ENCODE measurements at regions not wholly inside any gene's neighbourhood (a gene's known extent, or its start where the extent isn't known, plus 50 kb on each side); places are given as distances from the start of the nearest gene placed in this dataset.
"Not testable (repeated sequence)": the region's sequence is repeated elsewhere in the genome, so short reads cannot be mapped to it uniquely, and the experiment has no call there.

DNA sequence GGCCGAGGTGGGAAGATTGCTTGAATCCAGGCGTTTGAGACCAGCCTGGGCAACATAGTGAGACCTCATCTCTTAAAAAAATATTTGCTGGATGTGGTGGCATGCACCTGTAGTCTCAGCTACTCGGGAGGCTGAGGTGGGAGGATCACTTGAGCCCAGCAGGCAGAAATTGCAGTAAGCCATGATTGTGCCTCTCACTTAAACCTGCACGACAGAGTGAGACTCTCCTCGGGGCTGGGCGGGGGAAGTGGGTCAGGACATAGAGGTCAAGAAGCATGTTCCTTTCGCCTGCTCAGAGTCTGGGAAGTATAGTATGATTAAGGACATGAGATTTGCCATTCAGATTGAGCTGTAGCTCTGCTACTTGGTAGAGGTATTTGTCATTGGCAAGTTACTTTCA is 52.3 kb downstream of the SEPTIN7 start:
- not testable (repeated sequence) for DNase-seq (ENCODE audit: low read depth)

DNA sequence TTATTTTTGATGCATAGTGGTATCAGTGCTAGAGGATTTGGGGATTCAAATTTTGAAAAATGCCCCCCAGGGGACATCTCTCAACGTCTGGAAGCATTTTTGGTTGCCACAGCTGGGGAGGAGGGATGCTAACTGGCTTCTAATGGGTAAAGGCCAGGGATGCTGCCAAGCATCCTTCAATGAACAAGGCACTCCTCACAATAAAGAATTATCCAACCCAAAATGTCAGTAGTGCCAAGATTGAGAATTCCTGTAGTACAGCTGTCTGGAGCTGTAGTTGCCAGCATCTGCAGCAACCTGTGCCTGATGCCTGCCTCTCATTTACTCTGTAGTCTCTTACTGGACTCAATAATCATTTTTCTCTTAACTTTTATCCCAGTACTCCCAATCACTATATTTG is 53.5 kb downstream of the SEPTIN7 start:
- no peak for DNase-seq (ENCODE audit: low read depth)

DNA sequence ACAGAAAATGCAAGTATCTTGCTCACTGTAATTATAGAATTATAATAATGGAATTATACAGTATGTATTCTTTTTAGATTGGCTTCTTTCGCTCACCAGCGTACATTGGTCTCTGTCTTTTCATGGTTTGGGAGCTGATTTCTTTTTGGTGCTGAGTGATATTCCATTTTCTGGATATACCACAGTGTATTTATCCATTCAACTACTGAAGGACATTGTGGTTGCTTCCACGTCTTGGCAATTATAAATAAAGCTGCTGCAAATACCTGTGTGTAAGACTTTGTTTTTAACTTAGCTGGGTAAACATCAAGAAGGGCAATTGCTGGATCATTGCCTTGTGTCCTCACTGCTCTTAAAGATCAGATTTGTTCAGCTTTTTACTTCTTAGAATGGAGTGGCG is 55.3 kb downstream of the SEPTIN7 start:
- DNase-seq (ENCODE audit: low read depth), result no peak

DNA sequence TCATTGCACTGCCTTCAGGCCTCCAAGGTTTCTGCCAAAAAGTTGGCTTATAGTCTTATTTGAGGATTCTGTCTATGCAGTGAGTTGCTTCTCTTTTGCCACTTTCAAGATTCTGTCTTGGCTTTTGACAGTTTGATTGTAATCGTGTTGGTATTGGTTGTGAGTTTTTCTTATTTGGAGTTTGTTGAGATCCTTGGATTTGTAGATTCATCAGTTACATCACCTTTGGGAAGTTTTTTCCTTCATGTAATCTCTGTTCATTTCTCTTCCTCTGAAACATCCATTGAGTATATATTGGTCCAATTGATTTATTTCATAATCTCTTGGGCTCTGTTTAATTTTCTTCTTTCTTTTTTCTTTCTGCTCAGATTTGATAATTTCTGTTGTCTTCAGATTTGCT is 59.8 kb downstream of the SEPTIN7 start:
- DNase-seq (ENCODE audit: low read depth), result no peak

DNA sequence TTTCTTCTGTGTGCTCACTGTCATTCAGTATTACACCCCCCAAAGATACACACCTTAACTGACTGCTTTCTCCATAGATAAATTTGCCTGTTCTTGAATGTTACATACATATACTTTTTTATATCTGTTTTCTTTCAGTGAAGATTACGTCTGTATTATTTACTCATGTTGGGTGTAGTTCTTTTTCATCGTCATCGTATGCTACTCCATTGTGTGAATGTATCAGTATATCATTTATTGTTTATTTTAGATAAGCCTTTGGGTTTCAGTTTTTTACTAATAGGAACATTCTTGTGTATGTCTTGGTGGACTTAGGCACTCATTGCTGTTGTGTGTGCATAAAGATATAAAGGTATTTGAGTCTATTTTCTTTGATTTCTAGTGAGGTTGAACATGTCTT is 64.4 kb downstream of the SEPTIN7 start:
- no peak for DNase-seq (ENCODE audit: low read depth)

GRCh38 chr7:35866186-35866585 is 65.3 kb downstream of the SEPTIN7 start:
- DNase-seq (ENCODE audit: low read depth), result no peak

DNA sequence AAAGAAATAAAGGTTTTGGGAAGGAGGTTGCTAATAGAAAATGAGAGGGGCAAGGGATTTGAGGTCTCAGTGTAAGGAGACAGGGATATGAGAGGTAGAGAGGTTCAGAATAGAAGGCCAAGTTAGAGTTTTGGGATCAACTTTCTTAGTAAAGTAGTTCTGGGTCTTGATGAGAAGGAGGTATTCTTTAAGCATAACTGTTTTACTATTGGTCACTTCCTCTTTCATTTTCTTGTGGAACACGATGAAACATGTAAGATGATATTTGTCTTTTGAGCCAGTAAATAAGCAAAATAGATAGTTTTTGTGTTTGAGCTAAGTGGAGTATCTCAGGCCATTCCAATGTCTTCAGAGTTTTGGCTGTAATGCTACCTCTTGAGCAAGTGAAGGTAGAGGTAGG is 68.3 kb downstream of the SEPTIN7 start:
- DNase-seq (ENCODE audit: low read depth), result peak; percentile 24

GRCh38 chr7:35869810-35870209 is 69.0 kb downstream of the SEPTIN7 start:
- DNase-seq (ENCODE audit: low read depth), result peak; percentile 92

GRCh38 chr7:35871856-35872255 is 71.0 kb downstream of the SEPTIN7 start:
- DNase-seq (ENCODE audit: low read depth), result peak; percentile 21

DNA sequence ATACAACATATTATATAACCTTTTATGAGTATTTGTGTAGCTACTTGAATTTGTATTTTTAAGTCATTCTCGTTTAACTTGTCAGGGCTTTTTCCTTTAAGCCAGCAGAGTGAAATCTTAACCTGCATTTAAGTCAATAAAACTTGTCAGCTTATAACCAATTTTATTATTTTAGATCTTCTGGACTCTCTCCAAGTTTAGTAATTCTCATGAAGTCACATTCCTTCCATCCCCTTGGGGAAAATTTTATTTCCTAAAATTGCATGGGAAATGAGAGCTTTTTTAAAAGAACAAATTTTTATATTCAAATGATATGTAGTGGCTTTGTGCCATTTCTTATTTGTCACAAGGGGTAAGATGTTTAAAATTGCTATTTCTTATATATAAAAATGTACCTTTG is 74.0 kb downstream of the SEPTIN7 start:
- DNase-seq (ENCODE audit: low read depth), result peak; percentile 37

DNA sequence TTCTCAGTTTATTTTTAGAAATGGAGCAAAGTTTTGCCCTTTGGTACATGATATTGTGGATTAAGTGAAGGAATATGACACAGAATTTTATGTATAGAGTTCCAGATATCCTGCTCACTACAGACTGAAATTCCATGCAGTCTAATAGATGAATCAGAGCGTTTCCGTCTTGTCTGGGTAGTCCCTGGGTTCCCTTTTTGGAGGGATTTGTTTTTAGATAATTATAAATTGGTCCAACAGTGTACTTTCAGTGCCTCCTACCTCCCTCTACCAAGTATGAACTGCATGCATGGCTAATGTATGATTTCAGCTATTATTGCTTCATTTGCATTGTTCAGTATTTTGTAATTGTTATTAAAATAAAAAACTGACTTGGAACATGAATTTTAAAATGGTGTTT is 74.4 kb downstream of the SEPTIN7 start:
- peak; percentile 68 for DNase-seq (ENCODE audit: low read depth)

GRCh38 chr7:35878351-35878750 is 77.5 kb downstream of the SEPTIN7 start:
- DNase-seq (ENCODE audit: low read depth), result peak; percentile 65

GRCh38 chr7:35887430-35887829 is 86.6 kb downstream of the SEPTIN7 start:
- DNase-seq (ENCODE audit: low read depth), result not testable (repeated sequence)

- DNase-seq (ENCODE audit: low read depth), result no peak
Measured at GRCh38 chr7:35889001-35889400, 88.1 kb downstream of the SEPTIN7 start.

GRCh38 chr7:35889870-35890269 is 89.0 kb downstream of the SEPTIN7 start:
- DNase-seq (ENCODE audit: low read depth), result no peak

GRCh38 chr7:35891004-35891830 is 90.4 kb downstream of the SEPTIN7 start:
- DNase-seq (ENCODE audit: low read depth), result no peak

- no peak for DNase-seq (ENCODE audit: low read depth)
Measured at GRCh38 chr7:35893649-35894048, 92.8 kb downstream of the SEPTIN7 start.

DNA sequence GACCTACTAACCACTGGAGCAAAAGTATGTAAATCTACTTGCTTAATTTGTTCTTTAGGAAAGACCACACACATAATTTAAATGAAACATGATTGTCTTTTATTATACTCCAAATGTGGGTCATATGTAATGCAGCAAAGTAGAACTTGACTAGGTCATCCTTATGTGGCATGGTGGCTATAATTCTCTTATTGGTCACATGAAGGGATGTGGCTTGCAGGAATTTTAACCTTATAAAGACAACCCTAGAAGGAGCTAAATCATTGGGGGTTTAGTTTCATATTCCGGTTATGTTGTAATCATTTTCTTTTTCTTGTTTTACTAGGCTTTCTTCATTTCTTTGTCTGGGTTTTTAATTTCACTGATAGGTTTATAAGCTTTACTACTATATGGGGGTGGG is 93.9 kb downstream of the SEPTIN7 start:
- peak; percentile 35 for DNase-seq (ENCODE audit: low read depth)

DNA sequence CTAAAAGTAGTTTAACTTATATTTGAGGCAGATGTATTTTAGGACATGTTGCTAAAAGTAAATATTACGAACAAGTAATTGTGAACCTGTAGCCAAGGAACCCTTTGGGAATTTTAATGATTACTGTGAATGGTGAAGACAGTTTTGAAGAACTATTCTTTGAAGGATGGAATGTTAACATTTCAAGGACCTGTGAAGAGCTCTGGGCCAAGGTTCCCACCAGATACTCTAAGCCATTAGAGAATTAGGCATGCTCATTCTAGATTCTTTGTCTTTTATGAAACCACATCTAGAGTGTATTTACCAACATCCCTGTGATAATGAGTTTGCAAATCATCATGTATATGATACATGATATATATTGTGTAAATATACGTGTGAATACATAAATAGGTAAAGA is 99.8 kb downstream of the SEPTIN7 start:
- DNase-seq (ENCODE audit: low read depth), result no peak

GRCh38 chr7:35905555-35905954 is 104.7 kb downstream of the SEPTIN7 start:
- peak; percentile 14 for DNase-seq (ENCODE audit: low read depth)

DNA sequence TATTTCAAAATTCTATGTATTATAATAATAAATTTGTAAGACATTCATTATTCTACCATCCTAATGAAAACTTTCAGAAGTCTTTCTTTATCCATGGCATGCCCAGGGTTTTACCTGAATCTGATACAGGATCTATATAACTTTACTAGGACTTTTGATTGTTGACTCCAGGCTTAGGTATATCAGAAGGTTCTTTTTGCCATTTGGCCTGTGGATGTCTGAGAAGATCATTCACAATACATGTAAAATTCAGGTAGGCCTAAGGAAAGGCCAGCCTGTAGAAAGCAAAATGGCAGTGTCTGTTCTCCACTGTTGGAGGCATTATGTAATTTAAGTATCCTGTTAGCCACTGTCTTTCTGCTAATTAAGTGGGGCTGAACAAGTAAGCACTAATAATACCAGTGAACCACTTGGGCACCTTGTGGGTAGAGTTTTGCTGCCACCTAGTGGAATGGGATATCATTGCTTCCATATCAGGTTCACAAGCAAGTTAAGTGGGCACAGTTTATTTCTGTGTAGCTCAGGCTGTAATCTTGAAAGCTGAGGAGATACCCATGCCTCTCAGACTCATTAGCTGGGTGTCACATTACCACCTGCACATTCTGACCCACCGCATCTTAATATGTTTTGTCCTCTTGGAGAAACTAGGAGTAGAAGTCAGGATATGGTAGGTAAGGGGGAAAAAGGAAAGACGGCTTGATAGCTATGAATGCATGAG is 105.5 kb downstream of the SEPTIN7 start:
- DNase-seq (ENCODE audit: low read depth), result peak; percentile 79

GRCh38 chr7:35908331-35909216 is 107.7 kb downstream of the SEPTIN7 start:
- DNase-seq (ENCODE audit: low read depth), result no peak

Data from EH (cell line).